D341Med (cell line): ENCODE measurements at regions not wholly inside any gene's neighbourhood (a gene's known extent, or its start where the extent isn't known, plus 50 kb on each side); places are given as distances from the start of the nearest gene placed in this dataset.

Experiments used
- DNase-seq: peaks from one replicate; pipeline ENCODE4 v3.0.0; 2012; ENCODE audit warnings: low spot score

DNA sequence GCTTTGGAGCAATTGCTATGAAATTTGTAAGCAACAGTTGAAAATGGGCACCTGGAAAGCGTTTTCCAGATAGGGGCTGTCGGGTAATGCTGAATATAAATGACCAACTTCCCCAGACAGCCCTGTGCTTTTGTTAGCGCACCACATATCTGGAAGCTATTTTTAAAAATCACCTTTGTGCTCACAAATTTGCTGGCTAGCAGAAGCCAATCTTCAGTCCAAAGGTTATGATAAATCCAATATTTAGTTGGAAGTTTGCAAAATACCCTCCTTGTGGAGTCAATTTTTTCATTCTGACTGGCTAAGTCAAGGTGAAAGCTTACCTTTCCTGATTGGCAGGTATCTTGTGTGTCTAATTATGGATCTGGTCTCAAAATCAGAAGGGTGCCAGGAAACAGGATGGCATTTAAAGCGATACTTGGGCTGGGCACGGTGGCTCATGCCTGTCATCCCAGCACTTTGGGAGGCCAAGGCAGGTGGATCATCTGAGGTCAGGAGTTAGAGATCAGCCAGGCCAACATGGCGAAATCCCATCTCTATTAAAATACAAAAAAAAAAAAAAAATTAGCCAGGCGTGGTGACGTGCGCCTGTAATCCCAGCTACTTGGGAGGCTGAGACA, 124.1 kb upstream of the AJAP1 start:
- no peak for DNase-seq

DNA sequence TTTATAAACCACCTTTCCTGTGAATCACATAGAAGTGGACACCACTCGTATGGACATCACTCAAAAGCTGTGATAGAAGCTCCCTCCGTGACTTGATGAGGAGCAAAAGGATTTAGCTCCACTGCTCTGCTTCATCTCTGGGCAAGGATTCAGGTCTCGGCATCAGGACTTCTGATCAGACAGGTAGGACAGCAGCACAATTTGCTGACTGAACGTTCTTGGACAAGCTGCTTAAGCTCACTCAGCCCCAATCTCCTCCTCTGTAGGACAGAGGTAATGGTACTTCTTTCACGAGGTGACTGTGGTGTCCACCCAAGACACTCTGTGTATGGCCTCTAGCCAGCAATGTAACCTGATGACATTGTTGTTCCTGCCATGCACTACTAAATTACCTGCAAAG, 122.6 kb upstream of the AJAP1 start:
- no peak for DNase-seq

GRCh38 chr1:4532656-4533055, 121.8 kb upstream of the AJAP1 start:
- no peak for DNase-seq

DNA sequence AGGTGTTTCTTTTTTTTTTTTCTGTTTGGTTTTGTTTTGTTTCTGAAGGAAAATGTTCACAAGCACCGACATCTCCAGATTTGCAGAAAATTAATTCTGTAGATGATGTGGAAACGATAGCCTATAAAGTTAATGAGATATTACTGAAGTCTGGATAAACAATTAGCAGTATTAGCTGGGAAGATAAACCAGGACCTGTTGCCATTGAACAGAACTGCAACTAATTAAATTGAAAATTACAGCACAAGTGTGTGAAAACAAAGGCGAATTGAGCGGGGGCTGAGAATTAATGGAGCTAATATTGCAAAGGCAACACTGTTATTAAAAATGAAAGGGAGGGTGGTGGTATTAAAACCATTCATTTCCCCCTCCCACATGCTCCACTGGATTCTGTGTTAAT, 107.5 kb upstream of the AJAP1 start:
- DNase-seq = no peak

- DNase-seq = no peak
Observed at GRCh38 chr1:4549930-4550329, 104.5 kb upstream of the AJAP1 start.

DNA sequence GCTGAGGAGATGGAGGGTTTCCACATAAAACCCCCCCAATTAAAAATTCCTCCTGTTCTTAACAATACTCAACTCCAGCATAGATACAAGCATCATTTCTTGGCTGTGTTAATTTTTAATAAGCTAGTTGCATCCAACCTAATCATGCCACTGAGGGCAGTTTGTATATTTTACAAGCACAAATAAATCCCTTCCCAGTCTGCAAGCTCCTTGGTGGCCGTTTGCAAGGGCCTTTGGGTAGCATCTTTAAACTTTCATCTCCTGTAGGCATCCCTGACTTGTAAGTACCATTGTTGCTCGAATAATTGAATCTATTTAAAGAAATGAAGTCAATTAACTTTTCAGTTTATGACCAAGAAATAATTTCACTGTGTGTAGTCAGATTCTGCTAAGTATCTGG, 103.5 kb upstream of the AJAP1 start:
- no peak for DNase-seq

DNA sequence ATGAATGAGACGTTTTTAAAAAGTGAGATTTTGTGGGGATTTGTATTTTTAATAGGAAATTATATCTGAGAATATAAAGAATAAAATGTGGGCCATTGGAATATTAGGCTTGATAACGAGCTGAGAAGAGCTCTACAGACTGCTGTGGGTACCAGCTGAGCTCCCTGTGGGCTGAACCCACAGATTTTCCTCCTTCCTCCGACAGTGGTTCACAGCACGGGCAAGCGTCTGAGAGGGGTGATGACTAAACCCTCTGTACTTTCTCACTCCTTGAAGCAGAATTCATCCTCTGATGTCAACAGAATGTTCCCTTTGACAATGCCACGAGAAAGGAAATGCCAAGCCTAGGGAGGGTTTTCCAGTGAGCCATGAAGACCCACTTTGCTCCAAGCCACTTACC, 102.7 kb upstream of the AJAP1 start:
- DNase-seq = no peak

- DNase-seq = no peak
Observed at GRCh38 chr1:4553761-4554160, 100.6 kb upstream of the AJAP1 start.

DNA sequence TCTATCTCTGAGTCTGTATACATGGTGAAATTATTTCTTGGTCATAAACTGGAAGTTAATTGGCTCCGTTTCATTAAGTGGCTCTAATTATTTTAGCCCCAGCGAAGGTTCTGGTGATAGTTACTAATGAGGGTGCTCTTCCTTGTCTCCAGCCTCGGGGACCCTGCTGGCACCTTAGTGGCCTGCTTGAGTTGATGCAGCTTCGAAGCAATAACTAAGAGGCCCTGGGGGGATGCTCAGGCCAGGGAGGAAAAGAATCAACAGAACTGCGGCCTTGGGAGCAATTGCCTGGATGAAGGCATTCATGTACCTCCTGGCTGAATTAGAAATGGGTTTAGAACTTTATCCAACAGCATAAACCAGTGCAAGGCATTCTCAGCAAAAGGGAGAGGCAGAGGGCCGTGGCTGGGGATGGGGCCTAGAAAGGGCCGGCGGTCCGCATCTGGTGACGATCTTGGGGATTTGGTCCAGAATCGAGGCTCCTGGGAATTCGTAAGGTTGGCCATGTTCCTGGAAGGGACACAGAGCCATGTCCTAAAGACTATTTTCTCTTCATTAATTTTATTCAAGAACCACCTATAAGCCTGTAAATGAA, 100.0 kb upstream of the AJAP1 start:
- DNase-seq = no peak

GRCh38 chr1:4557949-4558348, 96.5 kb upstream of the AJAP1 start:
- DNase-seq = no peak

DNA sequence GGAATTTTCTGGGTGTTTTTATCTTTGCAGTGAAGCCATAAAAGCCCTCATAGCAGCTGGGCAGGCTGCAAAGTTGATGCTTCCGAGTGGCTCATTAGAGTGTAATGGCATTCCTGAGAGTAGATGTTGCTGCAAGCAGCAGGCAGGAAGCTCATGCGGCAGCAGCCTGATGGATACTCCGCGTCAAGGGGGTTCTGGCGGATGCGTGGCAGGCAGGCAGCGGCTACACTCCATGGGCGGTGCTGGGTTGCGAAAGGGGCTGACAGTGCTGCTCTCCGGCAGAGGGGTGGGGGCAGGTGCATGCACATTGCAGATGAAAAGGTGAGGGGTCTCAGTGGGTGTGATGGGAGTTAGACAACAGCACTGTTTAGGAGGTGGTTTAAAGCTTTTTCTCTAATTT, 93.2 kb upstream of the AJAP1 start:
- DNase-seq = no peak

DNA sequence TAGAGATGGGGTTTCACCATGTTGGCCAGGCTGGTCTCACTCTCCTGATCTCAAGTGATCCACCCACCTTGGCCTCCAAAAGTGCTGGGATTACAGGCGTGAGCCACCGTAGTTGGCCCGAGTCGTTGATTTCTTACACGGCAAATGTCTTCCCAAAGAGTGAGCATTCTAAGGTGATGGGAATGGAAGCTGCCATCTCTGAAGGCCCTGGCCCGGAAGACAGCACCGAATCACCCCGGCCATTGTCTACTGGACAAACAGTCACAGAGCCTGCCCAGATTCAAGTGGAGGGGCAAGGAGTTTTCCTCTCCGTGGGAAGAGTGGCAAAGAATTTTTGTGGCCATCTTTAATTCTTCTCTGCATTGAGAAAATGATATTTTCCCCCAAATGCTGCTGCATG, 92.1 kb upstream of the AJAP1 start:
- no peak for DNase-seq

- no peak for DNase-seq
Observed at GRCh38 chr1:4563586-4563985, 90.8 kb upstream of the AJAP1 start.

DNA sequence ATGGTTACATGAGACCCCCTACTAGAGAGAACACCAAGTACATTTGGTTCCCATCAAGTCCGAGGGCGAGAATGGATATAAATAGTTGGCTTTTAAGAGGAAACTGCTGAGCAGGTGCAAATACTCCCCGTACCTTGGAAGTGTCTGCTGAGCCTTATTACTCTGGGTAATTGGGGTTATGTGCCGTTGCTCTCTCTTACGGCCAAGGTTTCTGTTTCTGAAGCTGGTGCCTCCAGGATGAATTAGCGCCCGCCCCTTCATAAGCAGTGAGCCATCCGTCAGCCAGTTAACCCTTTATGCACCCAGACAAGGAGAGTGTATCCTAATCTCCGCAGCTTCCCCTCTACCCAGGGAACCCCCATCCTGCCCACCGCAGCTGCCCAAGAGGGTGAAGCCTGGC, 90.4 kb upstream of the AJAP1 start:
- no peak for DNase-seq

DNA sequence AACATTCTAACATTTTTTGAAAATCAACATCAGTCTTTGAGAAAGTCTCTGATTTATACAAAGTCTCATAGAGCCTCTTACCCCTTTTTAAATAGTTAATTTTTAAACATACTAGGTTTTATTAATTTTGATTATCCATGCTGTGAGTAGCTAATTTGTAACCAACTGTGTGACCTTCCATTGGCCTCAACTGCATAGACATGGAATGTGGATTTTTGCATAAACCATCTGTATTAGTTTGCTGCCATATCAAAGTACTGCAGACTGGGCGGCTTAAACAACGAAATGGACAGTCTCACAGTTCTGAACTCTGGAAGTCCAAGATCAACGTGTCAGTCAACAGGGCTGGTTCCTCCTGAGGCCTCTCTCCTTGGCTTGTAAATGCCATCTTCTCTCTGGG, 89.2 kb upstream of the AJAP1 start:
- DNase-seq = no peak

DNA sequence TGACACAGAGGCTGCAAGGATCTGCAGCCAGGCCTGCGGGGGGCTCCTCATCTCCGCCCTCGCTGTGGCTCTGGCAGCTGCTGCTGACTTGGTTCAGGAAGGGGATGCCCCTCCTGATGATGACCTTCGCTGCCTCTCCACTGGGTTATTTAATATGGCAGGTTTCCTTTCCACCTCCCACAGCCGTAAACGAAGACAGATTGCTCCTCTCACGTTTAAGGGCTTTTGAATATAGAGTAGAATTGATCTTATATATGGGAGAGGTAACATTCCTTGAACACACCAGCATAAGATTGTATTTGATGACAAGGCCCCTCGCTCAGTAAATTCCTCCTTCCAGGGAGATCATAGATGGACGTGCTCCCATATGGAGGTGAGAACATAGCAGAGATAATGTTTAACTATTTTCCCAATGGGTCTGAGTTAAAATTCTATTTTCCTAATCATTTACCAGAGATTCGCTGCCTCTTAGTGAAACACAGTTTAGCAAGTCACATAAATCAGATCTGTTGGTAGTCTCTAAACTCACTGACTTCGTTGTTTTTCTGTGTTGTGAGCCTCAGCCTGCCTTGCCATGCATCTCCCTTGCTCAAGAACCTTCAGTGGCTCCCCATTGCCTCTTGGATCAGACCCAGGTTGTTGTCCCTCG, 88.5 kb upstream of the AJAP1 start:
- DNase-seq = no peak

- no peak for DNase-seq
Observed at GRCh38 chr1:4571263-4571662, 83.1 kb upstream of the AJAP1 start.

GRCh38 chr1:4573526-4573925, 80.9 kb upstream of the AJAP1 start:
- DNase-seq = no peak

GRCh38 chr1:4581807-4582206, 72.6 kb upstream of the AJAP1 start:
- DNase-seq = no peak

DNA sequence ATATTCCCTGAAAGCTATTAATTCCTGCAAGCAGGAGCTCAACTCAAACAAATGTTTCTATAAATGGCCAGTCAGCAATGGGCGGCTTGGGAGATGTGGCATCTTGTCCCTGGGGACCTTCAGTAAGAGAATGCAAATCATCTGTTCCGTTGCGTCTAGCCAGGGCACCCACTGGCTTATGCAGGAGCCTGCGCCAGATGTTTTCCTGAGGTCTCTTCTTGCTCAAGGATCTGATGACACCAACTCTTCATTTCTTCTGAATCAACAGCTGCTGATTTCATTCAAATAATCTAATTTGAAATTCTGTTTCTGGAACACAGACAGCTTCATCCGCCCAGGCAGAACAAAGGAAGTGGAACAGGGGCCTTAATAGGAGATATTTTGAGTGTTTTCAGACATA, 70.0 kb upstream of the AJAP1 start:
- DNase-seq = no peak

- DNase-seq = peak; percentile 54
Observed at GRCh38 chr1:4585216-4585615, 69.2 kb upstream of the AJAP1 start.

GRCh38 chr1:4585705-4586104, 68.7 kb upstream of the AJAP1 start:
- no peak for DNase-seq

DNA sequence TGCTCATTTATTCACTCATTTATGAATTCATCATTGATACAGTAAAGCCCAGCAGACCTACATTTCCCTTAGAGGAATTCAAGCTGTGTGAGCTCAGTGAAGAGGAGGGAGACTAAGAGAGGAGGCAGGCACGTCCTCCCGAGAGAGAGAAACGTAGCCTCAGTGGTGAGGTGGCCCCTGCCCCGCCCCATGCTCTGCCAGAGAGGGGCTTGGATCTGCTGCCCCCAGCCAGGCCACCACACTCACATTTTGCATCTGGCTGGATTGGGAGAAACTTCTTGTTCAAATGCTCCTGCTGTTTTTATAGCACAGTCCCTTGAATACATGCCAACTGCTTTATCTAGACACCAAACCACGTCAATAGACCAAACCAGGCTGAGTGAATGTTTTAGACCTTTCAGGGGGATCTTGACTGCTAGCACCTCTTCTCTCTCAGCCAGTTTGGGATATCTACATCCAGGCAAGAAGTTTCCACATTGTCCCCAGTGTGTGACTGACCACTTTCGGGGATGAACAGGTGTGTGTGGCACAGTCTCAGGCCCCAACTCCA, 67.7 kb upstream of the AJAP1 start:
- DNase-seq = no peak

DNA sequence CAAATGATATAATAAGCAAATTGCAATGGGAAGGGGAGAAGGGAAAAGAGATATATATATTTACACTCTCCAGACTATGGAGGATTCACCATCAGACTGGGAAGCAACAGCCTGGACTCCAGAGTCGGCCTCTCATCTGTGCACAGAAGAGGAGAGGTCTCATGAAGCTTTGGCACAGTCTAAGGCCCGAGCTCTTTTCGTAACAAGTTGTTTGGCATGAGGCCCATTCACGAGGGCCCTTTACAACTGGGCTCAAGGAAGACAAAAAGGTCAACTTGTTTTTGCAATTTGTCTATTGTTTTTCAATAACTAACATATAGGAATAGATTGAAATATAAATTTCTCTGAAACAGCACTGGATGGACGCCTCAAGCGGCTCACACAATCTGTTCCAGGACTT, 66.7 kb upstream of the AJAP1 start:
- DNase-seq = no peak
